SK-N-SH treated with all-trans-retinoic acid at 6 μM for 48 hours (cell line): ENCODE measurements at regions not wholly inside any gene's neighbourhood (a gene's known extent, or its start where the extent isn't known, plus 50 kb on each side); places are given as distances from the start of the nearest gene placed in this dataset.

Experiments used
- TSHZ2 ChIP-seq: fragments of 250-450 bp; sonication (Bioruptor Pico); IDR thresholded peaks from 2 replicates; pipeline ENCODE4 v1.5.0; 2020; ENCODE audit warnings: mild to moderate bottlenecking, moderate library complexity
- ZNF8 ChIP-seq: fragments of 450-650 bp; formaldehyde crosslinking; IDR thresholded peaks from 2 replicates; pipeline ENCODE4 v1.5.0; 2020; ENCODE audit warnings: mild to moderate bottlenecking, moderate library complexity

- TF ChIP-seq TSHZ2: no peak
- no peak for TF ChIP-seq ZNF8 (CRISPR knock-in tag)
Measured at GRCh38 chrX:121581885-121582284, 534.5 kb downstream of the GLUD2 start.
